PC-9 (cell line): ENCODE measurements at regions not wholly inside any gene's neighbourhood (a gene's known extent, or its start where the extent isn't known, plus 50 kb on each side); places are given as distances from the start of the nearest gene placed in this dataset.

ENCODE experiments used
- CTCF ChIP-seq: fragments of 200-600 bp; sonication (generic); conservative IDR thresholded peaks from 2 replicates; pipeline ENCODE4 v1.6.1; 2017; ENCODE audit warnings: mixed run types, antibody characterized with exemption, mild to moderate bottlenecking, moderate library complexity
- EZH2 ChIP-seq: fragments of 200-600 bp; sonication (generic); IDR thresholded peaks from 2 replicates; pipeline ENCODE4 v1.8.0; 2017; ENCODE audit warnings: antibody characterized with exemption, low read depth

- TF ChIP-seq CTCF (no peak), EZH2 (no peak)
Observed at GRCh38 chr6:81126150-81126549, 626.3 kb downstream of the TENT5A start.
